Suprapubic skin (tissue), 4 donors: ENCODE measurements at regions not wholly inside any gene's neighbourhood (a gene's known extent, or its start where the extent isn't known, plus 50 kb on each side); places are given as distances from the start of the nearest gene placed in this dataset.

ENCODE experiments used
- CTCF ChIP-seq, 2 donors: fragments of 200-600 bp in 1 of 2; fragments of 450-650 bp in 1 of 2; sonication (generic) in 1 of 2; IDR thresholded peaks; one replicate each; pipeline ENCODE4 v1.5.1; 2016 to 2019; ENCODE audit warnings: antibody characterized with exemption in 2 of 2, mild to moderate bottlenecking in 1 of 2, moderate library complexity in 1 of 2
- POLR2A ChIP-seq, 2 donors: fragments of 450-650 bp; IDR thresholded peaks; one replicate each; pipeline ENCODE4 v1.6.1; 2017; ENCODE audit warnings: antibody characterized with exemption in 2 of 2, mild to moderate bottlenecking in 2 of 2, moderate library complexity in 2 of 2
- POLR2AphosphoS5 ChIP-seq, 3 donors: sonication (generic); formaldehyde crosslinking; IDR thresholded peaks; one replicate each; pipeline ENCODE4 v1.6.1; 2017; ENCODE audit warnings: antibody characterized with exemption in 3 of 3

- TF ChIP-seq CTCF (IDR thresholded peaks at IDR 0.05) (no peak), POLR2A (IDR thresholded peaks at IDR 0.05) (no peak), POLR2AphosphoS5 (IDR thresholded peaks at IDR 0.05) (no peak)
Observed at GRCh38 chr5:112063191-112063590, 306.2 kb upstream of the NREP start.
